Tibial artery (tissue), 4 donors: ENCODE measurements at regions not wholly inside any gene's neighbourhood (a gene's known extent, or its start where the extent isn't known, plus 50 kb on each side); places are given as distances from the start of the nearest gene placed in this dataset.
"Not testable (repeated sequence)": the region's sequence is repeated elsewhere in the genome, so short reads cannot be mapped to it uniquely, and the experiment has no call there.

ENCODE experiments used
- DNase-seq, 2 donors: peaks; one replicate each; pipeline ENCODE4 v3.0.0-alpha.2; 2019
- H3K27ac ChIP-seq, 2 donors: fragments of 200-600 bp; sonication (generic) in 1 of 2; 1 replicate in 1 of 2; 2 replicates in 1 of 2; pipeline ENCODE4 v1.5.1; 2018 to 2019; ENCODE audit warnings: mild to moderate bottlenecking in 1 of 2
- H3K27me3 ChIP-seq, 2 donors: fragments of 200-600 bp; sonication (generic) in 1 of 2; one replicate each; pipeline versions ENCODE4 v1.5.1 to v1.6.0; 2016 to 2019
- H3K36me3 ChIP-seq, 3 donors: fragments of 200-600 bp; sonication (generic) in 2 of 3; one replicate each; pipeline ENCODE4 v1.5.1; 2016 to 2019; ENCODE audit warnings: mild to moderate bottlenecking in 2 of 3
- H3K4me1 ChIP-seq, 4 donors: fragments of 200-600 bp; sonication (generic) in 2 of 4; 1 replicate in 3 of 4; 2 replicates in 1 of 4; pipeline ENCODE4 v1.5.1; 2016 to 2019
- H3K4me3 ChIP-seq, 2 donors: fragments of 200-600 bp; sonication (generic) in 1 of 2; 1 replicate in 1 of 2; 2 replicates in 1 of 2; pipeline ENCODE4 v1.5.1; 2018 to 2019; ENCODE audit warnings: mild to moderate bottlenecking in 2 of 2
- H3K9me3 ChIP-seq, 3 donors: fragments of 200-600 bp; sonication (generic) in 1 of 3; one replicate each; pipeline ENCODE4 v1.5.1; 2016 to 2019
- intact Hi-C: fragments of 100-400 bp; cut with DNase I; formaldehyde crosslinking; loops from one replicate; pipeline ENCODE4 v1.15.0; 2023; ENCODE audit warnings: low total_unique reads
- TF ChIP-seq, protein P1 (sequence below), 2 experiments: fragments of 200-600 bp in 1 of 2; fragments of 450-650 bp in 1 of 2; IDR thresholded peaks; one replicate each; pipeline ENCODE4 v1.5.1; 2017 to 2019; ENCODE audit warnings: antibody characterized with exemption in 2 of 2, mild to moderate bottlenecking in 1 of 2, moderate library complexity in 1 of 2

- H3K4me3 ChIP-seq = no peak overlapping the region
- TF ChIP-seq, protein P1, sequence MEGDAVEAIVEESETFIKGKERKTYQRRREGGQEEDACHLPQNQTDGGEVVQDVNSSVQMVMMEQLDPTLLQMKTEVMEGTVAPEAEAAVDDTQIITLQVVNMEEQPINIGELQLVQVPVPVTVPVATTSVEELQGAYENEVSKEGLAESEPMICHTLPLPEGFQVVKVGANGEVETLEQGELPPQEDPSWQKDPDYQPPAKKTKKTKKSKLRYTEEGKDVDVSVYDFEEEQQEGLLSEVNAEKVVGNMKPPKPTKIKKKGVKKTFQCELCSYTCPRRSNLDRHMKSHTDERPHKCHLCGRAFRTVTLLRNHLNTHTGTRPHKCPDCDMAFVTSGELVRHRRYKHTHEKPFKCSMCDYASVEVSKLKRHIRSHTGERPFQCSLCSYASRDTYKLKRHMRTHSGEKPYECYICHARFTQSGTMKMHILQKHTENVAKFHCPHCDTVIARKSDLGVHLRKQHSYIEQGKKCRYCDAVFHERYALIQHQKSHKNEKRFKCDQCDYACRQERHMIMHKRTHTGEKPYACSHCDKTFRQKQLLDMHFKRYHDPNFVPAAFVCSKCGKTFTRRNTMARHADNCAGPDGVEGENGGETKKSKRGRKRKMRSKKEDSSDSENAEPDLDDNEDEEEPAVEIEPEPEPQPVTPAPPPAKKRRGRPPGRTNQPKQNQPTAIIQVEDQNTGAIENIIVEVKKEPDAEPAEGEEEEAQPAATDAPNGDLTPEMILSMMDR (IDR thresholded peaks at IDR 0.05) = no peak
- intact Hi-C loops = no loop called here
- no peaks in the 10 kb centered on the region for H3K27me3 ChIP-seq
- H3K4me1 ChIP-seq = peaks cover 3 to 18% (median 12%) of the 10 kb centered on the region in 4 donors
- no peaks in the 10 kb centered on the region for H3K9me3 ChIP-seq
- no peaks in the 10 kb centered on the region for H3K36me3 ChIP-seq
- H3K27ac ChIP-seq = no peak overlapping the region
- no peak for DNase-seq
Measured at GRCh38 chr6:4362326-4362725, 227.0 kb upstream of the ECI2 start.

- no peak for DNase-seq
- H3K4me1 ChIP-seq = peaks cover 3 to 22% (median 12%) of the 10 kb centered on the region in 4 donors
- no peaks in the 10 kb centered on the region for H3K9me3 ChIP-seq
- H3K36me3 ChIP-seq = no peaks in the 10 kb centered on the region
- H3K4me3 ChIP-seq = no peak overlapping the region
- TF ChIP-seq, protein P1 (IDR thresholded peaks at IDR 0.05) = no peak
- H3K27me3 ChIP-seq = no peaks in the 10 kb centered on the region
- no peak overlapping the region for H3K27ac ChIP-seq
- intact Hi-C loops = no loop called here
Measured at GRCh38 chr6:4360920-4361319, 225.5 kb upstream of the ECI2 start.

GRCh38 chr6:4359108-4359730 is 223.8 kb upstream of the ECI2 start:
- H3K27me3 ChIP-seq = no peaks in the 10 kb centered on the region
- H3K27ac ChIP-seq = peak overlapping the region; percentile 88 to 89
- TF ChIP-seq, protein P1 (IDR thresholded peaks at IDR 0.05) = no peak
- intact Hi-C loops = loop anchor here (10.0 kb wide), 2 partner anchors 256 to 1406 kb away; no protein-coding TSS in a partner anchor
- no peak for DNase-seq
- H3K4me3 ChIP-seq = peak overlapping the region in 1 of 2 donors; percentile 19
- peaks cover 3 to 22% (median 12%) of the 10 kb centered on the region in 4 donors for H3K4me1 ChIP-seq
- H3K9me3 ChIP-seq = no peaks in the 10 kb centered on the region
- no peaks in the 10 kb centered on the region for H3K36me3 ChIP-seq

- intact Hi-C loops = loop anchor here (10.0 kb wide), 2 partner anchors 256 to 1406 kb away; no protein-coding TSS in a partner anchor
- no peaks in the 10 kb centered on the region for H3K36me3 ChIP-seq
- peak overlapping the region in 1 of 2 donors; percentile 19 for H3K4me3 ChIP-seq
- peak overlapping the region; percentile 88 to 89 for H3K27ac ChIP-seq
- no peaks in the 10 kb centered on the region for H3K27me3 ChIP-seq
- TF ChIP-seq, protein P1 (IDR thresholded peaks at IDR 0.05) = no peak
- H3K4me1 ChIP-seq = peaks cover 3 to 22% (median 12%) of the 10 kb centered on the region in 4 donors
- H3K9me3 ChIP-seq = no peaks in the 10 kb centered on the region
- DNase-seq = peak; percentile 95 to 99
Measured at GRCh38 chr6:4358414-4359107, 223.2 kb upstream of the ECI2 start.

- not testable (repeated sequence) for H3K36me3 ChIP-seq, H3K27me3 ChIP-seq, H3K9me3 ChIP-seq, H3K4me3 ChIP-seq, H3K27ac ChIP-seq, DNase-seq
- peaks cover 3 to 26% (median 15%) of the 10 kb centered on the region in 4 donors for H3K4me1 ChIP-seq
- intact Hi-C loops = loop anchor here (10.0 kb wide), 2 partner anchors 257 to 1407 kb away; no protein-coding TSS in a partner anchor
Measured at GRCh38 chr6:4357660-4358152, 222.3 kb upstream of the ECI2 start.
